H1 (cell line): ENCODE measurements at regions not wholly inside any gene's neighbourhood (a gene's known extent, or its start where the extent isn't known, plus 50 kb on each side); places are given as distances from the start of the nearest gene placed in this dataset.

Experiments used
- CTCF ChIA-PET: fragments of 300-600 bp; sonication (Branson Sonifier 250); formaldehyde crosslinking; loops from one replicate; lab custom pipeline; 2021; ENCODE audit not compliant: partially characterized antibody; lab: Charles Lee
- POLR2A ChIA-PET: fragments of 300-600 bp; sonication (Branson Sonifier 250); formaldehyde crosslinking; loops from one replicate; lab custom pipeline; 2021; ENCODE audit warnings: inconsistent platforms; ENCODE audit not compliant: partially characterized antibody; lab: Charles Lee
- DNase-seq, 2 experiments: peaks; one replicate each; pipeline versions ENCODE4 v3.0.0 to v3.0.0-alpha.2; 2010 to 2022; ENCODE audit warnings: low spot score in 2 of 2, low read depth in 1 of 2, mixed read lengths in 1 of 2
- FAIRE-seq: peaks from 2 replicates; lab custom pipeline; 2011; peaks lifted over from hg19 to GRCh38; lab: Jason Lieb, UNC
- H2AFZ ChIP-seq: 2 replicates; pipeline ENCODE4 v1.8.1; 2012; ENCODE audit warnings: low read length, inconsistent platforms
- H2AK5ac ChIP-seq: 2 replicates; pipeline ENCODE4 v1.6.1; 2013; ENCODE audit warnings: low read depth, low read length
- H2BK120ac ChIP-seq: replicated peaks from 2 replicates; pipeline ENCODE3; 2013; ENCODE audit warnings: low read depth, low read length, inconsistent platforms
- H2BK12ac ChIP-seq: 2 replicates; pipeline ENCODE4 v1.6.1; 2013; ENCODE audit warnings: low read depth, low read length
- H2BK15ac ChIP-seq: 2 replicates; pipeline ENCODE4 v1.6.1; 2013; ENCODE audit warnings: low read length
- H2BK20ac ChIP-seq: 2 replicates; pipeline ENCODE4 v1.6.1; 2013; ENCODE audit warnings: low read length
- H2BK5ac ChIP-seq: 2 replicates; pipeline ENCODE4 v1.6.1; 2013; ENCODE audit warnings: low read depth, low read length
- H3K14ac ChIP-seq: 2 replicates; pipeline ENCODE4 v1.6.1; 2013; ENCODE audit warnings: inconsistent platforms; ENCODE audit not compliant: insufficient read length
- H3K18ac ChIP-seq: 2 replicates; pipeline ENCODE4 v1.6.1; 2013; ENCODE audit warnings: low read length; ENCODE audit errors: extremely low read depth
- H3K23ac ChIP-seq: 2 replicates; pipeline ENCODE4 v1.6.1; 2013; ENCODE audit warnings: inconsistent platforms; ENCODE audit not compliant: insufficient read length
- H3K23me2 ChIP-seq: 2 replicates; pipeline ENCODE4 v1.6.1; 2013; ENCODE audit warnings: low read depth, low read length
- H3K27ac ChIP-seq: 2 replicates; pipeline ENCODE4 v1.6.1; 2011; ENCODE audit warnings: low read depth, low read length, inconsistent platforms
- H3K27me3 ChIP-seq, 4 experiments: replicated peaks in 1 of 4; 1 replicate in 1 of 4; 2 replicates in 3 of 4; pipeline versions ENCODE4 v1.6.1 to v1.8.1; 2011 to 2013; ENCODE audit warnings: low read length in 3 of 4, mild to moderate bottlenecking in 3 of 4, inconsistent platforms in 2 of 4, mixed read lengths in 2 of 4, moderate library complexity in 1 of 4; ENCODE audit not compliant: control insufficient read depth in 3 of 4, insufficient read depth in 3 of 4; ENCODE audit errors: extremely low read depth in 1 of 4
- H3K36me3 ChIP-seq, 4 experiments: 2 replicates each; pipeline versions ENCODE4 v1.6.1 to v1.8.1; 2011 to 2013; ENCODE audit warnings: mild to moderate bottlenecking in 4 of 4, low read length in 3 of 4, moderate library complexity in 2 of 4, control low read depth in 1 of 4, inconsistent platforms in 1 of 4; ENCODE audit not compliant: insufficient read depth in 4 of 4, control insufficient read depth in 2 of 4
- H3K4ac ChIP-seq: replicated peaks from 2 replicates; pipeline ENCODE3; 2013; ENCODE audit warnings: low read length, low read depth, mixed read lengths, inconsistent platforms; ENCODE audit not compliant: insufficient read length
- H3K4me1 ChIP-seq, 4 experiments: replicated peaks in 1 of 4; 1 replicate in 1 of 4; 2 replicates in 3 of 4; pipeline versions ENCODE4 v1.6.1 to v1.8.1; 2011 to 2013; ENCODE audit warnings: low read length in 3 of 4, inconsistent platforms in 2 of 4, mixed read lengths in 1 of 4; ENCODE audit not compliant: insufficient read depth in 4 of 4, control insufficient read depth in 3 of 4
- H3K4me2 ChIP-seq, 2 experiments: 2 replicates each; pipeline versions ENCODE4 v1.6.1 to v1.8.1; 2011 to 2013; ENCODE audit warnings: low read depth in 2 of 2, low read length in 2 of 2, control low read depth in 1 of 2, inconsistent platforms in 1 of 2, mild to moderate bottlenecking in 1 of 2; ENCODE audit not compliant: insufficient read depth in 1 of 2
- H3K4me3 ChIP-seq, 4 experiments: fragments of 200-600, 300-600 bp in 1 of 4; sonication (generic), shearing (Covaris generic), sonication (Bioruptor Twin) in 1 of 4; 2 replicates each; pipeline versions ENCODE4 v1.5.1 to v1.8.1; 2011 to 2016; ENCODE audit warnings: low read length in 4 of 4, low read depth in 3 of 4, control low read depth in 2 of 4, inconsistent platforms in 2 of 4, mild to moderate bottlenecking in 2 of 4, mixed read lengths in 1 of 4, moderate library complexity in 1 of 4; ENCODE audit not compliant: insufficient read depth in 2 of 4; ENCODE audit errors: extremely low read depth in 1 of 4
- H3K56ac ChIP-seq: replicated peaks from 2 replicates; pipeline ENCODE3; 2013; ENCODE audit warnings: low read depth, mild to moderate bottlenecking, mixed read lengths, low read length, inconsistent platforms; ENCODE audit not compliant: insufficient read length
- H3K79me1 ChIP-seq: 2 replicates; pipeline ENCODE4 v1.6.1; 2013; ENCODE audit warnings: low read depth, low read length, control low read depth
- H3K79me2 ChIP-seq, 2 experiments: 2 replicates each; pipeline versions ENCODE4 v1.6.1 to v1.8.1; 2012 to 2013; ENCODE audit warnings: low read length in 2 of 2, mild to moderate bottlenecking in 2 of 2, inconsistent platforms in 1 of 2; ENCODE audit not compliant: insufficient read depth in 2 of 2, control insufficient read depth in 1 of 2
- H3K9ac ChIP-seq, 4 experiments: replicated peaks in 1 of 4; 1 replicate in 1 of 4; 2 replicates in 3 of 4; pipeline versions ENCODE4 v1.6.1 to v1.8.1; 2011 to 2013; ENCODE audit warnings: low read depth in 3 of 4, low read length in 3 of 4, control low read depth in 2 of 4, mild to moderate bottlenecking in 2 of 4, moderate library complexity in 2 of 4, inconsistent platforms in 1 of 4; ENCODE audit errors: extremely low read depth in 1 of 4
- H3K9me3 ChIP-seq, 2 experiments: 2 replicates each; pipeline versions ENCODE4 v1.6.1 to v1.8.1; 2012 to 2013; ENCODE audit warnings: mild to moderate bottlenecking in 2 of 2, moderate library complexity in 2 of 2, control low read depth in 1 of 2, inconsistent platforms in 1 of 2, low read depth in 1 of 2, low read length in 1 of 2, mixed read lengths in 1 of 2; ENCODE audit not compliant: insufficient read depth in 2 of 2
- H4K20me1 ChIP-seq, 2 experiments: replicated peaks in 1 of 2; 2 replicates each; pipeline versions ENCODE3 to v1.8.1; 2011 to 2013; ENCODE audit warnings: inconsistent platforms in 2 of 2, low read length in 2 of 2, mild to moderate bottlenecking in 1 of 2; ENCODE audit not compliant: insufficient read depth in 2 of 2, control insufficient read depth in 1 of 2
- H4K5ac ChIP-seq: 2 replicates; pipeline ENCODE4 v1.6.1; 2013; ENCODE audit warnings: low read length, low read depth, mixed read lengths, inconsistent platforms; ENCODE audit not compliant: insufficient read length
- H4K8ac ChIP-seq: 2 replicates; pipeline ENCODE4 v1.8.0; 2013; ENCODE audit warnings: mild to moderate bottlenecking, moderate library complexity, low read length, inconsistent platforms; ENCODE audit not compliant: insufficient read depth; ENCODE audit errors: extremely low read depth
- H4K91ac ChIP-seq: replicated peaks from 2 replicates; pipeline ENCODE3; 2013; ENCODE audit warnings: low read length, mixed read lengths, inconsistent platforms; ENCODE audit not compliant: insufficient read length
- SIN3A ChIP-seq, 2 experiments: IDR thresholded peaks in 1 of 2; conservative IDR thresholded peaks in 1 of 2; 2 replicates each; pipeline ENCODE4 v1.6.1; 2011 to 2012; ENCODE audit warnings: low read length in 2 of 2, improper control_type of control experiment in 1 of 2, low read depth in 1 of 2, mild to moderate bottlenecking in 1 of 2
- SIX5 ChIP-seq: IDR thresholded peaks from 2 replicates; pipeline ENCODE4 v1.6.1; 2011; ENCODE audit warnings: mild to moderate bottlenecking, low read depth, low read length
- WGBS, 2 experiments: shearing (Covaris generic) in 1 of 2; methylation state at CpG; one replicate each; pipeline versions ENCODE4 v1.1.6 to v1.1.7; 2013 to 2015; ENCODE audit warnings: low lambda C conversion rate in 2 of 2, mixed read lengths in 2 of 2, inconsistent platforms in 1 of 2, low coverage in 1 of 2, missing lambda C conversion rate in 1 of 2; ENCODE audit not compliant: insufficient replicate concordance in 2 of 2, insufficient coverage in 1 of 2, insufficient read length in 1 of 2; ENCODE audit errors: extremely low coverage in 1 of 2, missing lambda C conversion rate in 1 of 2; 5-methylcytosine and 5-hydroxymethylcytosine counted together

DNA sequence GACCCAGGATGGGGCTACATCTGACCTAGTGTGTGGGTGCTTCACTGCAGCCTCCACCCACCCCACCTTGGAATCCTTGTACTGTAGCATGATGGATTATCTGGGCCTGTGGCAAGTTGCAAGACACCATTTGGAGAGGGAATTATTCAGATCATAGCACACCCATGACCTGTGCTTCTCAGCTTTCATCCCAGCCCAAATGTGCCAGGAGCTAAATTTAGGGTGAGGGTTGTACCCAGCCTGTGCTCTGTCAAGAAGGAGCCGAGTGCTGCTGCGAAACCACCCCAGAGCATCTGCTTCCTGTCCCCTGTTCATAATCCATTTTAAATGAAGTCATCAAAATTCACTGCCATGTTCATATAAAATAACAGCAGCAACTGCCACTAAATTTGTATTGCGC, 394.5 kb downstream of the SHANK2 start:
- H3K9me3 ChIP-seq = no peaks in the 10 kb centered on the region
- H2BK15ac ChIP-seq = no peak overlapping the region
- H3K79me1 ChIP-seq = no peaks in the 10 kb centered on the region
- CTCF ChIA-PET = no interaction called here
- no peak overlapping the region for H2BK5ac ChIP-seq
- no peak overlapping the region for H2AFZ ChIP-seq
- H3K27me3 ChIP-seq = no peaks in the 10 kb centered on the region
- no peak overlapping the region for H3K9ac ChIP-seq
- no peak overlapping the region for H3K23ac ChIP-seq
- peaks cover 0 to 10% of the 10 kb centered on the region in 2 experiments for H4K20me1 ChIP-seq
- H2BK120ac ChIP-seq = no peak overlapping the region
- H4K91ac ChIP-seq = no peak overlapping the region
- no peaks in the 10 kb centered on the region for H3K79me2 ChIP-seq
- H3K4me2 ChIP-seq = no peak overlapping the region
- H3K18ac ChIP-seq = no peak overlapping the region
- no peak for DNase-seq
- H2BK12ac ChIP-seq = no peak overlapping the region
- no peak overlapping the region for H4K5ac ChIP-seq
- FAIRE-seq = no peak
- POLR2A ChIA-PET = no interaction called here
- no peaks in the 10 kb centered on the region for H3K36me3 ChIP-seq
- no peak for TF ChIP-seq SIX5
- TF ChIP-seq SIN3A (conservative IDR thresholded peaks at IDR 0.05 in 1 of 2, IDR thresholded peaks at IDR 0.05 in 1 of 2; ENCODE audit: low read depth in 1 of 2, low read length in 2 of 2) = no peak
- H3K56ac ChIP-seq = no peak overlapping the region
- no peak overlapping the region for H4K8ac ChIP-seq
- no peak overlapping the region for H3K4ac ChIP-seq
- peaks cover 0 to 3% (median 2%) of the 10 kb centered on the region in 4 experiments; a peak in 3 of 7 replicates for H3K4me1 ChIP-seq
- H2BK20ac ChIP-seq = no peak overlapping the region
- WGBS, 2 experiments = 92% methylated on average over 3 of the region's 3 CpGs; no CpG with 5 or more reads in 1 of the 2 experiments
- no peak overlapping the region for H3K4me3 ChIP-seq
- H3K14ac ChIP-seq = no peak overlapping the region
- peaks cover 12% of the 10 kb centered on the region; the same call in 1 of the 2 replicates for H3K23me2 ChIP-seq
- no peak overlapping the region for H2AK5ac ChIP-seq
- no peak overlapping the region for H3K27ac ChIP-seq
